ENCODE measurements at regions not wholly inside any gene's neighbourhood (a gene's known extent, or its start where the extent isn't known, plus 50 kb on each side); places are given as distances from the start of the nearest gene placed in this dataset.

DNA sequence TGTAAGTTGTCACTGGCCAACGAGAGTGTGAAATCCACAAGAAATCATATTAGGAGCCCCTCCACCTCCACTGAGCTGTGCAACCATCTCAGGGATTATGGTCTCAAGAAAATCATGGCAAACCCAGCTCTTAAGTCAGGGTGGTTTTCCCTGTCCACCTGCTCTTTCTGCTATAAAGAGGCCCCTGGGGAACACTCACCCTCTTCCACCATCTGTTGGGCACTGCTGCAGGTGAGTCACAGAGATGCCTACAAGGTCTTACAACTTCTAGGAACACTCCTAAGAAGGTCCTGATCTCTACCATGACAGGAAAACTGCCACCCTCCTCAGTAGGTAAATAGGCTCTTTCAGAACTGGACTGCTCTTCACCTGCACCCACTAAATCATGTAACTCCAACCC, 61.8 kb downstream of the DRD1 start:
- TF ChIP-seq, protein P1, sequence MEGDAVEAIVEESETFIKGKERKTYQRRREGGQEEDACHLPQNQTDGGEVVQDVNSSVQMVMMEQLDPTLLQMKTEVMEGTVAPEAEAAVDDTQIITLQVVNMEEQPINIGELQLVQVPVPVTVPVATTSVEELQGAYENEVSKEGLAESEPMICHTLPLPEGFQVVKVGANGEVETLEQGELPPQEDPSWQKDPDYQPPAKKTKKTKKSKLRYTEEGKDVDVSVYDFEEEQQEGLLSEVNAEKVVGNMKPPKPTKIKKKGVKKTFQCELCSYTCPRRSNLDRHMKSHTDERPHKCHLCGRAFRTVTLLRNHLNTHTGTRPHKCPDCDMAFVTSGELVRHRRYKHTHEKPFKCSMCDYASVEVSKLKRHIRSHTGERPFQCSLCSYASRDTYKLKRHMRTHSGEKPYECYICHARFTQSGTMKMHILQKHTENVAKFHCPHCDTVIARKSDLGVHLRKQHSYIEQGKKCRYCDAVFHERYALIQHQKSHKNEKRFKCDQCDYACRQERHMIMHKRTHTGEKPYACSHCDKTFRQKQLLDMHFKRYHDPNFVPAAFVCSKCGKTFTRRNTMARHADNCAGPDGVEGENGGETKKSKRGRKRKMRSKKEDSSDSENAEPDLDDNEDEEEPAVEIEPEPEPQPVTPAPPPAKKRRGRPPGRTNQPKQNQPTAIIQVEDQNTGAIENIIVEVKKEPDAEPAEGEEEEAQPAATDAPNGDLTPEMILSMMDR (conservative IDR thresholded peaks at IDR 0.05; ENCODE audit: low read length) = no peak
- no peak for TF ChIP-seq EZH2phosphoT487 (IDR thresholded peaks at IDR 0.05; ENCODE audit: borderline replicate concordance)
